ENCODE measurements at regions not wholly inside any gene's neighbourhood (a gene's known extent, or its start where the extent isn't known, plus 50 kb on each side); places are given as distances from the start of the nearest gene placed in this dataset.

- intact Hi-C loops (cut with micrococcal nuclease): no loop called here
- POLR2A ChIA-PET: no interaction called here
- CTCF ChIA-PET: no interaction called here
These were observed 280.2 kb downstream of the CDK5RAP2 start for GRCh38 chr9:120299785-120300184.

GRCh38 chr9:120294003-120294402, 286.0 kb downstream of the CDK5RAP2 start:
- ChIA-PET POLR2A (no interaction called here), CTCF (no interaction called here)
- H3K27me3 Mint-ChIP-seq: peaks cover 4% of the 10 kb centered on the region
- no peaks in the 10 kb centered on the region for H3K9me3 Mint-ChIP-seq
- TF ChIP-seq CTCF (IDR thresholded peaks at IDR 0.05): no peak
- no peaks in the 10 kb centered on the region for H3K4me1 Mint-ChIP-seq (ENCODE audit: low read depth)
- intact Hi-C loops (cut with micrococcal nuclease): no loop called here
- H3K36me3 Mint-ChIP-seq (ENCODE audit: low read depth): no peaks in the 10 kb centered on the region
- no peak for DNase-seq
- ATAC-seq: no peak
- H3K4me3 Mint-ChIP-seq: no peak overlapping the region
- no peak overlapping the region for H3K27ac Mint-ChIP-seq

More at GRCh38 chr9:120299785-120300184, 280.2 kb downstream of the CDK5RAP2 start:
- TF ChIP-seq CTCF (IDR thresholded peaks at IDR 0.05): no peak
- H3K9me3 Mint-ChIP-seq: no peaks in the 10 kb centered on the region
- DNase-seq: no peak
- no peaks in the 10 kb centered on the region for H3K36me3 Mint-ChIP-seq (ENCODE audit: low read depth)
- peaks cover 6% of the 10 kb centered on the region for H3K27me3 Mint-ChIP-seq
- no peak for ATAC-seq
- H3K4me1 Mint-ChIP-seq (ENCODE audit: low read depth): no peaks in the 10 kb centered on the region
- no peak overlapping the region for H3K4me3 Mint-ChIP-seq
- H3K27ac Mint-ChIP-seq: no peak overlapping the region

- CTCF ChIA-PET: no interaction called here
These were observed 287.4 kb downstream of the CDK5RAP2 start for GRCh38 chr9:120292606-120293005.

GRCh38 chr9:120291050-120291449, 288.9 kb downstream of the CDK5RAP2 start:
- TF ChIP-seq CTCF (IDR thresholded peaks at IDR 0.05): no peak
- ATAC-seq (no peak), DNase-seq (no peak)
- Mint-ChIP-seq H3K27me3 (peaks cover 3% of the 10 kb centered on the region), H3K4me3 (no peak overlapping the region), H3K4me1 (ENCODE audit: low read depth) (no peaks in the 10 kb centered on the region), H3K27ac (no peak overlapping the region), H3K36me3 (ENCODE audit: low read depth) (no peaks in the 10 kb centered on the region), H3K9me3 (no peaks in the 10 kb centered on the region)
- intact Hi-C loops (cut with micrococcal nuclease): no loop called here
- CTCF ChIA-PET: no interaction called here
- POLR2A ChIA-PET: no interaction called here

More at GRCh38 chr9:120292606-120293005, 287.4 kb downstream of the CDK5RAP2 start:
- Mint-ChIP-seq H3K27ac (no peak overlapping the region), H3K4me3 (no peak overlapping the region), H3K27me3 (peaks cover 4% of the 10 kb centered on the region), H3K36me3 (ENCODE audit: low read depth) (no peaks in the 10 kb centered on the region), H3K4me1 (ENCODE audit: low read depth) (no peaks in the 10 kb centered on the region), H3K9me3 (no peaks in the 10 kb centered on the region)
- intact Hi-C loops (cut with micrococcal nuclease): no loop called here
- POLR2A ChIA-PET: no interaction called here
- no peak for DNase-seq
- TF ChIP-seq CTCF (IDR thresholded peaks at IDR 0.05): no peak
- no peak for ATAC-seq

GRCh38 chr9:120289990-120290975, 289.7 kb downstream of the CDK5RAP2 start:
- Mint-ChIP-seq H3K4me1 (ENCODE audit: low read depth) (no peaks in the 10 kb centered on the region), H3K27ac (no peak overlapping the region), H3K9me3 (no peaks in the 10 kb centered on the region), H3K27me3 (no peaks in the 10 kb centered on the region), H3K4me3 (no peak overlapping the region), H3K36me3 (ENCODE audit: low read depth) (no peaks in the 10 kb centered on the region)
- intact Hi-C loops (cut with micrococcal nuclease): no loop called here
- CTCF ChIA-PET: no interaction called here
- TF ChIP-seq CTCF (IDR thresholded peaks at IDR 0.05): no peak
- POLR2A ChIA-PET: no interaction called here
- no peak for DNase-seq
- ATAC-seq: no peak

Measured in activated CD8-positive, alpha-beta T cell treated with anti-CD3 and anti-CD28 coated beads for 36 hours (primary cell).